Stimulated activated CD8-positive, alpha-beta memory T cell treated with anti-CD3 and anti-CD28 coated beads, Interleukin-15, amount 100 ng/mL, for 24 hours (primary cell): ENCODE measurements at regions not wholly inside any gene's neighbourhood (a gene's known extent, or its start where the extent isn't known, plus 50 kb on each side); places are given as distances from the start of the nearest gene placed in this dataset.
"Not testable (repeated sequence)": the region's sequence is repeated elsewhere in the genome, so short reads cannot be mapped to it uniquely, and the experiment has no call there.

ENCODE experiments used
- DNase-seq: peaks from one replicate; pipeline ENCODE4 v3.0.0-alpha.2; 2020; ENCODE audit warnings: low read depth

DNA sequence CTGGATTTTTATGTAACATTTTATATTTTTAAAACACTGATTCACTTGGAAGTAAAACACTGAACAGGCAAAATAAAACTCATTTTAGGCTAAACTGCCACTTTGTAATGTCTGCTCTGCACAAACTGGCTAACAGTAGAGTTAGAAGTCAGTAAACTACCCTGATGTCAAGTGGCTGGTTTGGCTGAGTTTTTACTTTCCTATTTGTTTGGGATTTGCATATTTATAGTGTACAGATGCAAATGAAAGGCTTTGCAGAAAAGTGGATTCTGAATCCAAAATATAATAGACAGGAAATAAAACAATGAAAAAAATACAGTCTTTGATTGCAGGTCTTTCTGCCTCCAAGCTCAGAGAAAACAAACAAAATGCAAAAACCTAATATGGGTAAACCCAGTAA lies 213.1 kb downstream of the CDH26 start:
- DNase-seq: no peak

DNA sequence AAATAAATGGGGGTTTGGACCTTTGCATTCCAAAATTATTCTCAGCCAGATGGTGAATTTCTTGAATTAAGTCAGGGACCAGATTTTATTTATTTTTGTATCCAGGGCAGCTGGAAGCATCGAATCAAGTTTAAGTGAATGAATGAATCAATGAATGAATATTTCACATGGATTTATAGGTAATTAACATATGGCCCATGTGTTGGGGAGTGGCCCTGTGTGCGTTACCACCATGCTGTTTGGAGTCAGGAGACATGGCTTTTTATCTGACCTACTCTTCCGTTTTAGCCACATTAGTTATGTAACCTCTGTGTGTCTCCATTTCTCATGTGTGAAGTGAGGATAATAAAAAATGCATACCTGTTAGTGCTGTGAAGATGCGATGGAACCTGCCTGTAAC lies 213.5 kb downstream of the CDH26 start:
- DNase-seq: no peak

DNA sequence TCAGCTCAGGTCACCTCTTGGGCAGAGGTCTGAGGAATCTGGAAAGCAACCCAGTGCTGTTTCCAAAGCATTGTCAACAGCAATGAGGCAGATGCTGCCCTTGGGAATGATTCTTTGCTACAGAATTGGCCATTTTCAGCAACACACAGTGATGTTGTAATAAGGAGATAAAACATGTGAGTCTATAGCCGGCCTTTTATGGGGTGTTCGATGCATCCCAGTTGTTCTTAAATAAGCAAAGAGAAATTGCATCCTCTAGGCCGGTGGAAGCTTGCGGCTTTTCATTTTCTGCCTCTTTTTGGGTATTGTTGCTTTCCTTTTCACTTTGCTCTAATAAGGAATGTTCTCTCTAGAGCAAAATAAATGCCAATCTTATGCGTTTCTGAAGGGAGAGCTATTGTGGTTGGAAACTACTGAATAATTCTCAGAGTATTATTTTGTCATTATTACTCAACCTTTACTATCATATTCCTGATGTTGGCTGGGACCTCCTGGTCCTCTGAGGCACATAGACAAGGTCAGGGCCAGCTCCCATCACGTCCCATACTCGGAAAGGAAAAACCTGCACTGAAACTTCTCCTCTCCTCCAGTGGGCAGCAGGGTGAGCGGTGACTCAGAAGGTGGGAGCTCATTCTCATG lies 214.2 kb downstream of the CDH26 start:
- no peak for DNase-seq

DNA sequence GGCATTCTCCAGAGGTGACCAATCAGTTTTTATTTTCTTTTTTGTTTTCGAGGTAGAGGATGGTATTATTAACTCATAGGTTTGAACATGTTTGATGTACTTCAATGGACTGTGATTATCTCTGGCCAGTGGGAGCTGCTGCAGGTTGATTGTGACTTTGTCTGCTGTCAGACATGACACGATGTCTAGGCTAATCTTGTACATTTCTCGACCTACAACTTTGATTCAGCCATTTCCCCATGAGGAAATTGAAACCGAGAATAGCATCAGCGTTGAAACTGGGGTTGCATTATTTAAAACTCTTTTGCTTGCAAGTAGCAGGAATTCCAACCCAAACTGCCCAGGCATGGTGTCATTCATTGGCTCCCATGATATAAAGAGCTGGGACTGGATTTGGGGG lies 218.9 kb downstream of the CDH26 start:
- DNase-seq: no peak

DNA sequence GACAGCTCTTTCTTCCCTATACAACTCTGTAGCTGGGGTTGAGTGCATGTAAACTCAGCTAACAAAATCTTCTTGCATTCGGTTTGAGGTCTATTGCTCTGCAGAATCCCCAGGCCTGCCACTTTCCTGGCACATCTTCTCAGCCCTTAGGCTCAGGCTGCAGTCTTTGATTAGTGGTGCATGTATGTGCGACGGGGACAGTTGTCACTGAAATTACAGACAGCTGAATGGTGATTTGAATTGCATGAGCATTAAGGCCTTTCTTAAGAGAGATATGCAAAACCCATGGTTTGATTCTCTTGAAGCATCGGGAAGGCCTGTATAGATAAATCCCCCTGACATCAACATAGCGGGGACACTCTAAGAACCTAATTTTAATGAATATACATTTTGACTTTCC lies 222.8 kb downstream of the CDH26 start:
- no peak for DNase-seq

DNA sequence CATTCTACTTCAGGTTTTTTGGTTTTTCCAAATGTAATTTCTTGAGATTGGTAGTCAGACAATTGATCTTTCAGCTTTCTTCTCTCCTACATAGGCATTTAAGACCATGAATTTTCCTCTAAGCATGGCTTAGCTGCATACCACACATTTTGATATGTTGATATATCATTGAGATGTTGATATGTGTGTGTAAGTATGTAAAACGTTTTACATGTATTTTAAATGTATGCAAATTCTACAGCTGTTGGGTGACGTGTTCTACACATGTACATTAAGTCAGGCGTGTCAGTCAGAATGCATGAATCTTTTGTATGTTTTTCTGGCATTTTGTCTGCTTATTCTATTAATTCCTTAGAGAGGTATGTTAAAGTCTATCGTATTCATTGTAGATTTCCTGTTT lies 228.2 kb downstream of the CDH26 start:
- DNase-seq: no peak

DNA sequence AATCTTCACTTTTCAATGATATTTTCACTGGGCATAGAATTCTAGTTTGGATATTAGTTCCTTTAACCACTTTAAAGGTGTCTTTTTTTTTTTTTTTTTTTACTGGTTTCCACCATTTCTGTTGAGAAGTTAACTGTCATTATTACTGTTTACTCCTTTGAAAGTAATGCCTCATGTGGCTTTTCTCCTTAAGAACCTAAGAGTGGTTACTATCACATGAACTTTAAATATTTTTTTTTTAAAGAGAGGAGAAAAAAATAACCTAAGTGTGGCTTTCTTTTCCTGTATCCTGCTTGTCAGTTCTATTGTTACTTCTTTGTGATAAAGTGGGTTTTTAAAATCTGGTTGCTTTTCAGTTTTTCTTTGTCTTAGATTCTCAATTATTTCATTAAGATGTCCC lies 229.5 kb downstream of the CDH26 start:
- no peak for DNase-seq

DNA sequence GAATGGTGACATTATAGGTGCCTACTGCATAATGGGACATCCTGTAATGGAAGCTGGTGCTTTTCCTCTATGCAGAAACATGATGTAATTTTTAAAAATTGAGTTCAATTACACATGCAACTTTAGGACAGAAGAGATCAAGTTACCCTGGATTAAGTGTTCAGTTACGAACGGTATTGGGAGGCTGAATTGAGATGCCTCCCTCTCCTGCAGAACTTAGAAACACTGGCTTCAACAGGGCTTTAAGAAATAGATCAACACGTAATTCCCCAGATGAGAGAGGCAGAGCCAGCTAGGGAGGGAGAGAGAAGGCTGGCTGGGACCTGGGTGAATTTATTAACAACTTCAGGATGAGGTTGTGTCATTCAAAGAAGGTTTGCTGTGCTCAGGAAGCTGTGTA lies 232.8 kb downstream of the CDH26 start:
- no peak for DNase-seq

DNA sequence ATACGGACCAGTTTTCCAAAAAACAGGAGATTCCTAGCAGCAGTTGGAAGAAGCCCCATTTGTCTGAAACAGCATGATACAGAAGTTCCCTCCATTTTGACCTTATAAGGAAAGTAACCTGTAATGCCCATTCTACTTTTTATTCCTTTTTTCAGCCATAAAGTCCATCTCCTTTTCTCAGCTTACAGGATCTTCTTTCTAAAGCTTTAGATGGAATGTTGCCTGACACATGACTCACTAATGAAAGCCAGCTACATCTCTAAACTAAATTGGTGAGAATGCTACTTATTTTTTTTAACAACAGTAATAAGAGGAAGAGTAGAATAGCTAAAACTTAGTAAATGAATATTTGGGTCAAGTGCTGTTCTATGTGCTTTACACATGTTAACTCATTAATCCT lies 234.1 kb downstream of the CDH26 start:
- DNase-seq: no peak

DNA sequence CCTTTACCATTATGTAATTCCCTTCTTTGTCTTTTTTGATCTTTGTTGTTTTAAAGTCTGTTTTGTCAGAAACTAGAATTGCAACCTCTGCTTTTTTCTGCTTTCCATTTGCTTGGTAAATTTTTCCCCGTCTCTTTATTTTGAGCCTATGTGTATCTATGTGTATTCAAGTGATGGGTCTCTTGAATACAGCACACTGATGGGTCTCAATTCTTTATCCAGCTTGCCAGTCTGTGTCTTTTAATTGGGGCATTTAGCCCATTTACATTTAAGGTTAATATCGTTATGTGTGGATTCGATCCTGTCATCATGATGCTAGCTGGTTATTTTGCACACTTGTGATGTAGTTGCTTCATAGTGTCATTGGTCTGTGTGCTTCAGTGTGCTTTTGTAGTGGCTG lies 240.9 kb downstream of the CDH26 start:
- DNase-seq: not testable (repeated sequence)

DNA sequence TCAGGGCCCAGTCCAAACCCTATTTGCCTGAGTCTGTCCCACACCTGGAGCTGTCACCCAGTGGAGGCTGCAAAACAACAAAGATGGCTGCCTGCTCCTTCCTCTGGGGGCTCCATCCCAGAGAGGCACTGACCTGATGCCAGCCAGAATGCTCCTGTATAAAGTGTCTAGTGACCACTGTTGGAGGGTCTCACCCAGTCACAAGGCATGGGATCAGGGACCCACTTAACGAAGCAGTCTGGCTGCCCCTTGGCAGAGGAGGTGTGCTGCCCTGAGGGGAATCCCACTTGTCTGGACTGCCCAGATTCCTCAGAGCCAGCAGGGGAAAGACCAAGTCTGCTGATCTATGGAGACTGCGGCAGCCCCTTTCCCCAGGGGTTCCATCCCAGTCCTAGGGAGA lies 241.6 kb downstream of the CDH26 start:
- DNase-seq: no peak

DNA sequence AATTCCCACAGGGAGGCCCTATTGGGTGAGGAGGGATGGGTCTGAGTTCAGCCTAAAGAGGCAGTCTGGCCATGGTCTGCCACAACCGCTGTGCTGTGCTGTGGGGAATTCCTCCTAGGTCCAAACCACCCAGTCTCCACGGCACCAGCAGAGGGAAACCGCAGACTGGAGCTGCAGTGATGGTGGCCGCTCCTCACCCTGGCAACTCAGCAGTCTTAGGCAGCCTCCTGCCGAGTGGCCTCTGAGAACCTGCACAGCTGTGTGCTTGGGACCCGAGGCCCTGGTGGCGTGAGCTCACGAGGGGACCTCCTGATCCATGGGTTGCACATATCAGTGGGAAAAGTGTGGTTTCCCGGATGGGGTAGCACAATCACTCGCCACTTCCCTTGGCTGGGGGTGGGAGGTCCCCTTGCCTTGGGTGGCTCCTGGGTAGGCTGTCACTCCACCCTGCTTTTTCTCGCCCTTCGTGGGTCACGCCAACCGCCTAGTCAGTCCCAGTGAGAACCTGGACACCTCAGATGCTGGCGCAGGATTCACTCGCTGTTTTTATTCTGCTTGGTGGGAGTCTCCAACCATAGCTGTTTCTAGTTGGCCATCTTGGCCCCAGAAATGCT lies 242.2 kb downstream of the CDH26 start:
- no peak for DNase-seq

DNA sequence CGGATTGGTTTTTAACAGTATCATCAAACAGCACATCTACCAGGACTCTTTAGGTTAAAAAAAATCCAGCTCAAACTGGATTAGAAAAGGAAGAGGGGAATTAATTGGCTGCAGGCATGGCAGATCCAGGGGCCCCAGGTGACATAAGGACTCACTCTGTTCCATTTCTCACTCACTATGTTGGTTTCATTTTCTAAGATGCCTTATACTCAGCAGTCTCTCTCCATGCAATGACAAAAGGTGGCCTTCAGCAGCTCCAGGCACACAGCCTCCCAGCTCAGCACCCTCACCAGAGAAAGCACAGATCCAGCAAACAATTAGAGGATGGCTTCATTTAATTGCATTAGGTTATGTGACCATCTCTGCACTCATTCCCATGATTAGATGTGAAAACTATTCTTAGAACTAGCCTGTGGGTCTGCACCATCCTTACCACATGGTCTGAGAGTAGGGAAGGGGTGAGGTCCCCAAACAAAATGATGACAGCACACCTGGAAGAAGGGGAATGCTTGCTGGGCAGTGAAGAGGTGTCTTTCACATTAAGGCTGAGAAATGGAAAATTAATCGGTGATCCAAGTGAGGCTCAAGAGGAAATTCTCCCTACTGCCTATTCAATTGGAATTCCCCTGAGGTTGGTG lies 243.1 kb downstream of the CDH26 start:
- DNase-seq: no peak

DNA sequence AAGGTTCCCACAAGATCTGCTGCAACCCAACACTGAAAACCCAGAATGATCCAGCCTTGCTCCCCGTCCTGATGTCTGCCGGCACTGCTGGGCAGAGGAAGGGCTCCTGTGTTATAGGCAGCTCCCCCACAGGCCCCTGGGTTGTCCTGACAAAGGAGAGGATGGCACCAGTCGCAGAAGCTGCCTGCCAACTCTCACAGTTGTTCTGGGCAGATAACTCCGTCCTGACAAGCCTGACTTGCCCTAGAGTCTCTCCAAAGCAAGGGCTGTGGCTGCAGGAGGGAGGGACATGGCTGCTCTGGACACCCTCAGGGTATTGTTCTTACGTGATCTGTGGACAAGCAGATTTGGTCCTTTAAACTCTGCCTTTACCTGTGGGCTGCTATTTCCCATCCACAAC lies 243.8 kb downstream of the CDH26 start:
- DNase-seq: no peak

DNA sequence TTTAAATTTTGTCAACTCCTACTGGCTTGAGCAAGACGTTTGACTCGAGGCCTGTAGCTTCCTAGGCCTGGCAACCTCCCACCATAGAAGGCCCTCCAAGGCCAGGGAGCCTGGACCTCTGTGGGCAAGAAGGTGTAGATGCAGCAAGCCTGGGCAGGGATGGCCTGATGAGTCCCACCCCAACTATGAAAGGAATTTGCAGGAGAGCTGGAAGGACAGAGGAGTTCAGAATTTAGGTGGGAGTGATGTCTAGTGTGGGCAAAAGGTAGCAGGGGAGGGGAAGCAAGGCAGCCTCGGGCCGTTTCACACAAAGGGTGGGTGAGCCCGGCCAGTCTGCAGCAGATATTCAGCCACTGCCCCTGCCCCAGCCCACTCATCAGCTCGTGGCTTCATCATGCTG lies 245.2 kb downstream of the CDH26 start:
- no peak for DNase-seq

DNA sequence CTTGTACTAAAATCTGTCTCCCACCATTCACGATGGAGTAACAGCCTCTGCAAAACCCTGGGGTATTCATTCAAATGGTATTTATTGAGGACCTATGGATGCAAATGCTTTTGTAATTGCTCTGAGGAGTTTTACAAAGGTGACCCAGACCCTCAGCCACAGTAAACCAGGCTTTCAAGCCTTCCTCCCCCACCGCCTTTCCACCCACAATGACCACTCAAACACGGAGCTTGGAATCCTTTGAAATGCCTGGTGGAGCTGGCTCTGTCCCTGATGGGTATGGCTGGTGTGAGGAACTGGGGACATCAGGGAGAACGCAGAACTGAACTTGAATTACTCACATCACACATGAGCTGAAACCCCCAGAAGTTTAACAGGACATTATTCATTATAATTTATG lies 246.4 kb downstream of the CDH26 start:
- no peak for DNase-seq

DNA sequence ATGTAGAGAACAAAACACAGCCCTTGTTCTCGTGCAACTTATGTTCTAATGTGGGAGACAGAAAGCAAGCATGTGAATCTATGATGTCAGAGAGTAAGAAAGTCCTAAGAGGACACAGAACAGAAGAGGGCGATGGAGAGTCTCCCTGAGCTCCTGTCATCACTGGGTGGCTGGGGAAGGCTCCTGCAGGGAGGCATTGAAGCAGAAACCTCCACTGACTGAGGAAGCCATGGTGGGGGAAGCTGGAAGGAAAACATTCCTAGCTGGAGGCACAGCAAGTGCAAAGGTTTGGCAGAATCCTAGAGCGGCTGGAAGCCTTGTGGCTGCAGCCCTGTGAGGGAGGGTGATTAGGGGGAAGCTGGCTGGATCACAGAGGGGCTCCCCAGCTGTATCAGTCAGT lies 248.0 kb downstream of the CDH26 start:
- DNase-seq: no peak

DNA sequence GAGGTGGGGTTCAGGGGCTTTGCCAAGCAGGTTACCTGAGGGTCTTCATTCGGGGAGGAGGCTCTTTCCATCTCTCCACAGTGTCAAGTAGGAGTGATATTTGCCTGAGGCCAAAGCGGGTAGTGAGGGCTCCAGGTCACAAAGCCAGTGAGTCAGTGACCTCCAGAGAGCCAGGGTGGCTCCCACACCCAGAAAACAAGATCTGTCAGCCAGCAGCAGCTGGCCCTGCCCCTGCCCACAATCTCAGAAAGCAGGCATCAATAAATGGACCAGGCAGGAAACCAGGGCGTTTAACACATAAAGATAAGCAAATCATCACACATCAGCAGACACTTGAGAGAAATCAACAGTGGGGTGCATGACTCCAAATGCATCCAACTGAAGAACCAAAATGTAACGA lies 250.8 kb downstream of the CDH26 start:
- no peak for DNase-seq

DNA sequence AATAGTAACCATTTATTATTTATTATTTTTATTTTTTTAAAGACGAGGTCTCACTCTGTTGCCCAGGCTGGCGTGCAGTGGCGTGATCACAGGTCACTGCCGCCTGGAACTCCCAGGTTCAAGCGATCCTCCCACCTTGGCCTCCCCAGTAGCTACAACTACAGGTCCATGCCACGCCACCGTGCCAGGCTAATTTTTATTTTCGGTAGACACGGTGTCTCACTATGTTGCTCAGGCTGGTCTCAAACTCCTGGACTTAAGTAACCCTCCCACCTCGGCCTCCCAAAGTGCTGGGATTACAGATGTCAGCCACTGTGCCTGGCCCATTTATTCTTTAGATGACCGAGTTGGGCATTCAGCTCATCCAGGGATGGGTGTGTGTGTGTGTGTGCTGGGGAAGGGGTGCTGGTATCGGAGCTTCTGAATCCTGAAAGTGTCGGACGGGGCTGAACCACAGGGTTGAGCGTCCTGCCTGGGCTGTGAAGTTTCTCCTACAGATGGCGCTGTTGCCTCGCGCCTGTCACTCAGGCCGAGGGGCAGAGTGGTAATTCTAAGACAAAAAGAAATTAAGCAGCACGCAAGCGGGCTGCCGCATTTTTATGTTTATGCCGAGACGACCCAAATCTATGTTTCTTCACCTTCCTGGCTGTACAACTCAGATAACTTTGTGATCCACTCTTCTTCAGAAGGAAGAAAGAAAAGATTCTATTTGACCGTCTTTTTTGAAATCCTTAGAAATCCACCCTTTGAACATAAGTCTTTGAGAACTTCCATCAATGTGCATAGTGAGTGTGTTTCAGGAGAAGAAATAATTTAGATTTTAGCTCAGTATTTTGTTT lies 252.8 kb downstream of the CDH26 start:
- peak; percentile 29 for DNase-seq

DNA sequence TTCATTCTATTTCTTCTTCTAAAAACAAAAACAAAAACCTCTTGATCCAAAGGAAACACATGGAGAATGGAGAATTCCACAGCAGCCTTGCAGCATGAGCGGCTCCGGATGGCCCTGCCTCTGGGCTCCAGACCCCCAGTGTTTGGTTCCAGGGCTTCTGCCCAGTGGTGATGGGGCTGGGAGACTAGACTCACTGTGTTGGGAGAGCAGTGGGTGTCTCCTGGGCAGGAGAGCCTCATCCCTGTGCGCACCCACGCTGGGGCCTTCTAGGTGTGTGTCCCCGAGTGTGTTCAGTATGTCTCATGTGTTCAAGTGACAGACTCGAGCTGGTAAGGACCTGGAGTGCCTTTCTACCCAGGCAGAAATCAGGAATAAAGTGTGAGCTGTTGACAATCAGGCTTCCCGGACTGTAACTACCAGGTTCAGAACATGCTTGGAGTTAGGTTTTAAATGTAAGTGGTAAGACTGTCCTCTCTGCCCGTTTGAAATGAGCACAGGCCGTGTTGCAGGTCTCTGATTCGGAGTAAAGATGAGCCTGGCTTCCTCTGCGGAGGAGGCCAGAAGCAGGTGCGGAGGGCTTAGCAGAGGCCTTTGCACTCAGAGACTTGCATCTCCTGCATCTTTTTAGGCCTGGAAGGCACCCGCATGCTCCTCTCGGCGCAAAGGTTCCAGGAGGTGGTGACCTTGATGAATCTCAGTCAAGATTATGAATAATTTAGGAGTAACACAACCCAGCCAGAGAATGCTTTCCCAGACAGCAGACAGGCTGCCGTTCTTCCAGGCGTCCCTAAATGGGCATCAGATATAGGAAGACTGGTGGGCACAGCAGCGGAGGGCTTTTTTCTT lies 253.6 kb downstream of the CDH26 start:
- DNase-seq: no peak

DNA sequence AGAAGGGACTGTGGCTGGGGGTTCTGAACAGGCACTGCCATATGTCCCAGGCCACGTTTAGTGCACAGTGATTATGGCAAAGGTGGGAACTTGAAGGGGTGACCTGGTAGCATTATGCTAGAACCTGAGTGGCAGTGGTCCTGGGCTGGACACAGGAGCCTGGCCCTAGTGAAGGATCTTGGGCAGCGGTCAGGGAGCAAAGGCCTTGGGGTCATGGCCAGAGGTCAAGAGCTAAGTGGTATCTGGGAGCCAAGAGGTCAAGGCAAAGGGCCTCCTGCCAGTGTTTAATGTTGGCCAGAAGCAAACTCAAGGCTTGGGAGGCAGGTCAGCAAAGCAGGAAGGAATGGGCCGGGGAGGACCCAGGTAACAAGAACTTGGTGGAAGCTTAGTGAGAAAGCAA lies 254.5 kb downstream of the CDH26 start:
- DNase-seq: no peak
